Astrocyte of the cerebellum (primary cell): ENCODE measurements at regions not wholly inside any gene's neighbourhood (a gene's known extent, or its start where the extent isn't known, plus 50 kb on each side); places are given as distances from the start of the nearest gene placed in this dataset.

Experiments
- DNase-seq: peaks from one replicate; pipeline ENCODE4 v3.0.0-alpha.2; 2011; ENCODE audit warnings: low read depth
- H3K4me3 ChIP-seq: 2 replicates; pipeline ENCODE4 v1.5.1; 2011; ENCODE audit warnings: mild to moderate bottlenecking, low read depth, low read length, moderate library complexity
- CTCF ChIP-seq: IDR thresholded peaks from 2 replicates; pipeline ENCODE4 v1.5.1; 2012; ENCODE audit warnings: low read length, low read depth, moderate library complexity, mild to moderate bottlenecking; ENCODE audit errors: missing control alignments
- in situ Hi-C: cut with HindIII; loops from 2 replicates; pipeline ENCODE4 v1.10.0; 2017; ENCODE audit warnings: low sequenced_read_pairs

- no peak overlapping the region for H3K4me3 ChIP-seq
- in situ Hi-C loops: no loop called here
- no peak for DNase-seq
- TF ChIP-seq CTCF: no peak
Observed at GRCh38 chr18:76771192-76771799, 51.1 kb upstream of the ZNF236 start.

GRCh38 chr18:76767954-76768353 is 54.4 kb upstream of the ZNF236 start:
- in situ Hi-C loops: no loop called here
- no peak for DNase-seq
- H3K4me3 ChIP-seq: no peak overlapping the region
- no peak for TF ChIP-seq CTCF

GRCh38 chr18:76766429-76766828 is 55.9 kb upstream of the ZNF236 start:
- in situ Hi-C loops: no loop called here
- no peak for TF ChIP-seq CTCF
- no peak for DNase-seq
- no peak overlapping the region for H3K4me3 ChIP-seq

- no peak for TF ChIP-seq CTCF
- in situ Hi-C loops: no loop called here
- peak; percentile 12 for DNase-seq
- no peak overlapping the region for H3K4me3 ChIP-seq
Observed at GRCh38 chr18:76765649-76766048, 56.7 kb upstream of the ZNF236 start.

- TF ChIP-seq CTCF: no peak
- no peak for DNase-seq
- no peak overlapping the region for H3K4me3 ChIP-seq
- in situ Hi-C loops: no loop called here
Observed at GRCh38 chr18:76764291-76764901, 58.0 kb upstream of the ZNF236 start.

- no peak overlapping the region for H3K4me3 ChIP-seq
- TF ChIP-seq CTCF: no peak
- in situ Hi-C loops: no loop called here
- DNase-seq: no peak
Observed at GRCh38 chr18:76759056-76759455, 63.3 kb upstream of the ZNF236 start.

GRCh38 chr18:76757925-76758324 is 64.4 kb upstream of the ZNF236 start:
- in situ Hi-C loops: no loop called here
- DNase-seq: no peak
- TF ChIP-seq CTCF: no peak
- H3K4me3 ChIP-seq: no peak overlapping the region
